ENCODE measurements at regions not wholly inside any gene's neighbourhood (a gene's known extent, or its start where the extent isn't known, plus 50 kb on each side); places are given as distances from the start of the nearest gene placed in this dataset.

GRCh38 chr20:41956338-41957074 lies 338.3 kb upstream of the CHD6 start (continued):
- peak; percentile 51 to 62 (median 59) for TF ChIP-seq CTCF (IDR thresholded peaks at IDR 0.05 in 2 of 3, conservative IDR thresholded peaks at IDR 0.05 in 1 of 3; ENCODE audit: control insufficient read depth in 2 of 3, extremely low read depth in 1 of 3, insufficient read depth in 1 of 3, low read depth in 3 of 3, low read length in 3 of 3)
- TF ChIP-seq POU2F2 (IDR thresholded peaks at IDR 0.05; ENCODE audit: borderline replicate concordance, low read depth, low read length), result no peak
- no peak for TF ChIP-seq ZNF217 (IDR thresholded peaks at IDR 0.05)
- no peak for TF ChIP-seq BRCA1 (IDR thresholded peaks at IDR 0.05; ENCODE audit: low read depth, low read length)

- no peak for DNase-seq (ENCODE audit: low read depth, low spot score)
- H3K9me3 ChIP-seq (replicated peaks; ENCODE audit: control insufficient read depth, insufficient read depth, low read length), result no peaks in the 10 kb centered on the region
- ChIA-PET POLR2A (no interaction called here), CTCF (no interaction called here), RAD21 (ENCODE audit: unreplicated experiment) (no interaction called here), SMC1A (ENCODE audit: uncharacterized antibody, unreplicated experiment) (interaction anchor here (0.9 to 1.2 kb wide), 2 partner anchors 12 to 21 kb away, joined by 3 to 4 read pairs; no protein-coding TSS in a partner anchor)
- H3K4me1 ChIP-seq (ENCODE audit: control insufficient read depth, insufficient read depth, low read length), result no peaks in the 10 kb centered on the region
- H3K9ac ChIP-seq (ENCODE audit: control insufficient read depth, insufficient read depth, low read length), result no peak overlapping the region
- H3K36me3 ChIP-seq (ENCODE audit: control insufficient read depth in 2 of 2, insufficient read depth in 2 of 2, low read length in 1 of 2), result no peaks in the 10 kb centered on the region
- TF ChIP-seq SMARCA5 (IDR thresholded peaks at IDR 0.05) (no peak), RFX5 (IDR thresholded peaks at IDR 0.05; ENCODE audit: low read depth, low read length) (no peak)
- no peak overlapping the region for H3K27ac ChIP-seq (ENCODE audit: control insufficient read depth, insufficient read depth)
- in situ Hi-C loops (cut with MboI), result loop anchor here (10.0 kb wide), 1 partner anchor 1233 kb away; the partner anchor contains the start of gene PTPRT
- BruUV-seq (replicated peaks), result no TSS peak
- H2AFZ ChIP-seq (ENCODE audit: control insufficient read depth, low read depth, low read length), result no peak overlapping the region
- no peaks in the 10 kb centered on the region for H3K79me2 ChIP-seq (ENCODE audit: control insufficient read depth, insufficient read depth, low read length)
- 78% methylated on average over 5 of the region's 5 CpGs for WGBS (ENCODE audit: insufficient coverage, insufficient replicate concordance, low lambda C conversion rate, missing lambda C conversion rate)
- H3K27me3 ChIP-seq (replicated peaks in 1 of 2; ENCODE audit: control insufficient read depth in 2 of 2, insufficient read depth in 2 of 2, low read length in 1 of 2), result no peaks in the 10 kb centered on the region
- no peak overlapping the region for H3K4me2 ChIP-seq (ENCODE audit: control insufficient read depth, insufficient read depth)
- intact Hi-C loops (cut with micrococcal nuclease; ENCODE audit: unreplicated experiment), result no loop called here
- ATAC-seq, result no peak
- H4K20me1 ChIP-seq (ENCODE audit: control insufficient read depth, insufficient read depth), result no peaks in the 10 kb centered on the region
- no peak for FAIRE-seq
- no peak overlapping the region for H3K4me3 ChIP-seq
These were observed 334.0 kb upstream of the CHD6 start for GRCh38 chr20:41952166-41952565.
